ENCODE measurements at regions not wholly inside any gene's neighbourhood (a gene's known extent, or its start where the extent isn't known, plus 50 kb on each side); places are given as distances from the start of the nearest gene placed in this dataset.
A peak's percentile ranks its signal among the peaks of the same experiment; 100 is the strongest.

GRCh38 chr12:127912035-127912665 lies 354.8 kb upstream of the TMEM132C start:
- no TSS peak for BruUV-seq (replicated peaks)
- no peaks in the 10 kb centered on the region for H3K9me2 ChIP-seq (ENCODE audit: insufficient read depth)
- POLR2A ChIA-PET (ENCODE audit: unreplicated experiment): no interaction called here
- no peak for TF ChIP-seq CTCF (conservative IDR thresholded peaks at IDR 0.05)
- no peak for TF ChIP-seq EZH2 (IDR thresholded peaks at IDR 0.05; ENCODE audit: low read depth)
- no peaks in the 10 kb centered on the region for H3K36me3 ChIP-seq (ENCODE audit: low read depth)
- H3F3A ChIP-seq (ENCODE audit: insufficient read depth, low read depth): no peaks in the 10 kb centered on the region
- no peak overlapping the region for H3K4me2 ChIP-seq
- H3K4me3 ChIP-seq: no peak overlapping the region
- intact Hi-C loops (cut with micrococcal nuclease; ENCODE audit: unreplicated experiment): no loop called here
- H3K79me2 ChIP-seq (ENCODE audit: low read depth): no peaks in the 10 kb centered on the region
- no peaks in the 10 kb centered on the region for H4K20me1 ChIP-seq (ENCODE audit: insufficient read depth)
- no peaks in the 10 kb centered on the region for H3K4me1 ChIP-seq (replicated peaks; ENCODE audit: insufficient read depth)
- no peak overlapping the region for H2AFZ ChIP-seq
- CTCF ChIA-PET: no interaction called here
- DNase-seq: no peak
- peaks cover 4% of the 10 kb centered on the region; the same call in 1 of the 2 replicates for H3K27me3 ChIP-seq (ENCODE audit: insufficient read depth, low read depth)
- no peaks in the 10 kb centered on the region for H3K9me3 ChIP-seq (ENCODE audit: insufficient read depth, low read depth)
- H3K27ac ChIP-seq: no peak overlapping the region

GRCh38 chr12:127923501-127923900 lies 343.5 kb upstream of the TMEM132C start:
- Histone ChIP-seq H3K79me2 (ENCODE audit: low read depth) (no peaks in the 10 kb centered on the region), H3K36me3 (ENCODE audit: low read depth) (no peaks in the 10 kb centered on the region), H3K4me2 (no peak overlapping the region), H3K4me3 (no peak overlapping the region), H3K9me3 (ENCODE audit: insufficient read depth, low read depth) (no peaks in the 10 kb centered on the region), H3K9me2 (ENCODE audit: insufficient read depth) (no peaks in the 10 kb centered on the region), H2AFZ (no peak overlapping the region), H3K27me3 (ENCODE audit: insufficient read depth, low read depth) (no peaks in the 10 kb centered on the region), H3K4me1 (replicated peaks; ENCODE audit: insufficient read depth) (no peaks in the 10 kb centered on the region), H3K27ac (no peak overlapping the region), H3F3A (ENCODE audit: insufficient read depth, low read depth) (no peaks in the 10 kb centered on the region), H4K20me1 (ENCODE audit: insufficient read depth) (no peaks in the 10 kb centered on the region)
- TF ChIP-seq EZH2 (IDR thresholded peaks at IDR 0.05; ENCODE audit: low read depth) (no peak), CTCF (conservative IDR thresholded peaks at IDR 0.05) (no peak)
- no peak for DNase-seq
- CTCF ChIA-PET: no interaction called here
- intact Hi-C loops (cut with micrococcal nuclease; ENCODE audit: unreplicated experiment): no loop called here
- POLR2A ChIA-PET (ENCODE audit: unreplicated experiment): no interaction called here
- BruUV-seq (replicated peaks): no TSS peak

GRCh38 chr12:127925971-127926370 lies 341.0 kb upstream of the TMEM132C start:
- intact Hi-C loops (cut with micrococcal nuclease; ENCODE audit: unreplicated experiment): no loop called here
- no peaks in the 10 kb centered on the region for H3K27me3 ChIP-seq (ENCODE audit: insufficient read depth, low read depth)
- H3K4me3 ChIP-seq: no peak overlapping the region
- no peaks in the 10 kb centered on the region for H3K79me2 ChIP-seq (ENCODE audit: low read depth)
- TF ChIP-seq CTCF (conservative IDR thresholded peaks at IDR 0.05) (0 out of 2 replicates have a peak, but pooled peaks have one; percentile 20), EZH2 (IDR thresholded peaks at IDR 0.05; ENCODE audit: low read depth) (no peak)
- H3K27ac ChIP-seq: no peak overlapping the region
- ChIA-PET POLR2A (ENCODE audit: unreplicated experiment) (no interaction called here), CTCF (no interaction called here)
- no peak for DNase-seq
- no peak overlapping the region for H2AFZ ChIP-seq
- no peaks in the 10 kb centered on the region for H3K36me3 ChIP-seq (ENCODE audit: low read depth)
- H3K4me1 ChIP-seq (replicated peaks; ENCODE audit: insufficient read depth): no peaks in the 10 kb centered on the region
- H4K20me1 ChIP-seq (ENCODE audit: insufficient read depth): no peaks in the 10 kb centered on the region
- no peaks in the 10 kb centered on the region for H3F3A ChIP-seq (ENCODE audit: insufficient read depth, low read depth)
- no peaks in the 10 kb centered on the region for H3K9me3 ChIP-seq (ENCODE audit: insufficient read depth, low read depth)
- no peak overlapping the region for H3K4me2 ChIP-seq
- no TSS peak for BruUV-seq (replicated peaks)
- no peaks in the 10 kb centered on the region for H3K9me2 ChIP-seq (ENCODE audit: insufficient read depth)
